IMR-90 (cell line): ENCODE measurements at regions not wholly inside any gene's neighbourhood (a gene's known extent, or its start where the extent isn't known, plus 50 kb on each side); places are given as distances from the start of the nearest gene placed in this dataset.

Experiments
- ATAC-seq: fragments of 200-7000 bp; cut with Tn5 transposase; 2 replicates; pipeline ENCODE4 v1.9.1; 2020; ENCODE audit warnings: low read depth, mild to moderate bottlenecking, moderate library complexity
- BruUV-seq: library from RNA; stranded (reverse); fragments of 400-500 nt; replicated peaks from 2 replicates; lab custom pipeline; 2021; lab: Mats Ljungman, UMichigan
- CTCF ChIA-PET: fragments of 300-600 bp; formaldehyde crosslinking; extraction: SDS; loops from one replicate; lab custom pipeline; 2021; ENCODE audit warnings: antibody characterized with exemption; lab: Yijun Ruan, JAX
- POLR2A ChIA-PET: fragments of 300-600 bp; sonication (Branson Sonifier 250); formaldehyde crosslinking; loops from one replicate; lab custom pipeline; 2022; ENCODE audit warnings: antibody characterized with exemption; ENCODE audit not compliant: unreplicated experiment; lab: Charles Lee
- DNase-seq: peaks from one replicate; pipeline ENCODE4 v3.0.0; 2013
- H2AFZ ChIP-seq: replicated peaks from 2 replicates; pipeline ENCODE3; 2013; ENCODE audit warnings: low read length, mild to moderate bottlenecking; ENCODE audit not compliant: poor library complexity
- H2AK5ac ChIP-seq: 2 replicates; pipeline ENCODE4 v1.6.1; 2013; ENCODE audit warnings: low read depth, low read length, inconsistent platforms
- H2AK9ac ChIP-seq: replicated peaks from 2 replicates; pipeline ENCODE3; 2013; ENCODE audit warnings: mild to moderate bottlenecking, low read depth, low read length, moderate library complexity; ENCODE audit not compliant: poor library complexity
- H2BK120ac ChIP-seq: 2 replicates; pipeline ENCODE4 v1.6.1; 2013; ENCODE audit warnings: low read depth, low read length, inconsistent platforms
- H2BK15ac ChIP-seq: 3 replicates; pipeline ENCODE4 v1.6.1; 2013; ENCODE audit warnings: low read depth, low read length, inconsistent platforms
- H2BK20ac ChIP-seq: 2 replicates; pipeline ENCODE4 v1.6.1; 2013; ENCODE audit warnings: low read depth, mild to moderate bottlenecking, inconsistent platforms, low read length, moderate library complexity
- H2BK5ac ChIP-seq: 2 replicates; pipeline ENCODE4 v1.6.1; 2013; ENCODE audit warnings: mild to moderate bottlenecking, low read depth, low read length, inconsistent platforms; ENCODE audit not compliant: poor library complexity, severe bottlenecking
- H3K14ac ChIP-seq: replicated peaks from 2 replicates; pipeline ENCODE4 v1.6.1; 2013; ENCODE audit warnings: low read depth, low read length, inconsistent platforms
- H3K18ac ChIP-seq: 2 replicates; pipeline ENCODE4 v1.6.1; 2013; ENCODE audit warnings: low read depth, low read length, control low read depth
- H3K23ac ChIP-seq: 2 replicates; pipeline ENCODE4 v1.6.1; 2013; ENCODE audit warnings: low read depth, low read length, inconsistent platforms
- H3K27ac ChIP-seq: 2 replicates; pipeline ENCODE4 v1.5.1; 2013; ENCODE audit warnings: mild to moderate bottlenecking, control low read depth, low read length; ENCODE audit not compliant: insufficient read depth
- H3K27me3 ChIP-seq: 2 replicates; pipeline ENCODE4 v1.6.1; 2013; ENCODE audit warnings: low read length; ENCODE audit not compliant: control insufficient read depth, insufficient read depth
- H3K36me3 ChIP-seq: 2 replicates; pipeline ENCODE4 v1.6.1; 2013; ENCODE audit warnings: low read length, mixed read lengths; ENCODE audit not compliant: control insufficient read depth, insufficient read depth
- H3K4ac ChIP-seq: 2 replicates; pipeline ENCODE4 v1.6.1; 2013; ENCODE audit warnings: low read depth, low read length, inconsistent platforms
- H3K4me1 ChIP-seq: 2 replicates; pipeline ENCODE4 v1.6.1; 2013; ENCODE audit warnings: low read length, mixed read lengths; ENCODE audit not compliant: control insufficient read depth, insufficient read depth
- H3K4me2 ChIP-seq: 2 replicates; pipeline ENCODE4 v1.6.1; 2013; ENCODE audit warnings: low read depth, mild to moderate bottlenecking, control low read depth, low read length, moderate library complexity
- H3K4me3 ChIP-seq: 2 replicates; pipeline ENCODE4 v1.5.1; 2013; ENCODE audit warnings: low read depth, mild to moderate bottlenecking, control low read depth, low read length, moderate library complexity; ENCODE audit not compliant: insufficient read depth
- H3K56ac ChIP-seq: 2 replicates; pipeline ENCODE4 v1.6.1; 2013; ENCODE audit warnings: low read length, inconsistent platforms; ENCODE audit not compliant: insufficient read depth; ENCODE audit errors: extremely low read depth
- H3K79me1 ChIP-seq, 2 experiments: 2 replicates each; pipeline ENCODE4 v1.6.1; 2013; ENCODE audit warnings: low read length in 2 of 2, inconsistent platforms in 1 of 2, low read depth in 1 of 2
- H3K9ac ChIP-seq: 2 replicates; pipeline ENCODE4 v1.6.1; 2013; ENCODE audit warnings: low read depth, low read length, control low read depth
- H3K9me1 ChIP-seq: 2 replicates; pipeline ENCODE4 v1.6.1; 2013; ENCODE audit warnings: low read length, inconsistent platforms; ENCODE audit not compliant: insufficient read depth
- H3K9me3 ChIP-seq: 2 replicates; pipeline ENCODE4 v1.6.1; 2013; ENCODE audit warnings: low read length; ENCODE audit not compliant: control insufficient read depth, insufficient read depth
- H4K20me1 ChIP-seq: 2 replicates; pipeline ENCODE4 v1.6.1; 2013; ENCODE audit warnings: low read length, inconsistent platforms; ENCODE audit not compliant: insufficient read depth
- H4K5ac ChIP-seq: 2 replicates; pipeline ENCODE4 v1.6.1; 2013; ENCODE audit warnings: mild to moderate bottlenecking, low read depth, low read length, control low read depth
- H4K8ac ChIP-seq, 2 experiments: 2 replicates each; pipeline ENCODE4 v1.6.1; 2013; ENCODE audit warnings: low read depth in 2 of 2, low read length in 2 of 2, control low read depth in 1 of 2, inconsistent platforms in 1 of 2
- H4K91ac ChIP-seq: 2 replicates; pipeline ENCODE4 v1.6.1; 2013; ENCODE audit warnings: low read depth, low read length, inconsistent platforms; ENCODE audit not compliant: insufficient read depth
- BHLHE40 ChIP-seq: fragments of 150-350 bp; IDR thresholded peaks from 2 replicates; pipeline ENCODE4 v1.6.1; 2016; ENCODE audit warnings: mild to moderate bottlenecking, low read depth, low read length
- CEBPB ChIP-seq: IDR thresholded peaks from 2 replicates; pipeline ENCODE4 v1.6.1; 2012; ENCODE audit warnings: low read depth, low read length, improper control_type of control experiment
- CHD1 ChIP-seq: IDR thresholded peaks from 2 replicates; pipeline ENCODE4 v1.6.1; 2012; ENCODE audit warnings: low read depth, low read length, improper control_type of control experiment
- CTCF ChIP-seq: conservative IDR thresholded peaks from 2 replicates; pipeline ENCODE4 v1.5.1; 2012; ENCODE audit warnings: mild to moderate bottlenecking, low read depth, low read length, improper control_type of control experiment
- FOS ChIP-seq: fragments of 150-350 bp; IDR thresholded peaks from 2 replicates; pipeline ENCODE4 v1.6.1; 2016; ENCODE audit warnings: low read depth, low read length
- MAFK ChIP-seq: IDR thresholded peaks from 2 replicates; pipeline ENCODE4 v1.6.1; 2012; ENCODE audit warnings: low read depth, low read length, improper control_type of control experiment
- MAZ ChIP-seq: IDR thresholded peaks from 2 replicates; pipeline ENCODE4 v1.6.1; 2012; ENCODE audit warnings: low read depth, mild to moderate bottlenecking, low read length, improper control_type of control experiment, moderate library complexity, borderline replicate concordance
- MXI1 ChIP-seq: IDR thresholded peaks from 2 replicates; pipeline ENCODE4 v1.6.1; 2012; ENCODE audit warnings: low read depth, mild to moderate bottlenecking, low read length, moderate library complexity, borderline replicate concordance
- NFE2L2 ChIP-seq: fragments of 150-350 bp; IDR thresholded peaks from 2 replicates; pipeline ENCODE4 v1.6.1; 2016; ENCODE audit warnings: low read depth, mild to moderate bottlenecking, low read length
- POLR2A ChIP-seq: IDR thresholded peaks from 2 replicates; pipeline ENCODE4 v1.6.1; 2012; ENCODE audit warnings: mild to moderate bottlenecking, low read depth, low read length
- RAD21 ChIP-seq: IDR thresholded peaks from 2 replicates; pipeline ENCODE4 v1.6.1; 2012; ENCODE audit warnings: low read length, improper control_type of control experiment
- RCOR1 ChIP-seq: IDR thresholded peaks from 2 replicates; pipeline ENCODE4 v1.6.1; 2012; ENCODE audit warnings: mild to moderate bottlenecking, low read length, improper control_type of control experiment; ENCODE audit not compliant: insufficient replicate concordance
- RFX5 ChIP-seq: IDR thresholded peaks from 2 replicates; pipeline ENCODE4 v1.8.0; 2012; ENCODE audit warnings: low read depth, mild to moderate bottlenecking, low read length, moderate library complexity
- SMC3 ChIP-seq: fragments of 150-350 bp; IDR thresholded peaks from 2 replicates; pipeline ENCODE4 v1.6.1; 2016; ENCODE audit warnings: low read depth, mild to moderate bottlenecking, antibody characterized with exemption, low read length, moderate library complexity
- USF2 ChIP-seq: fragments of 150-350 bp; IDR thresholded peaks from 2 replicates; pipeline ENCODE4 v1.6.1; 2017; ENCODE audit warnings: mild to moderate bottlenecking, antibody characterized with exemption, low read length, low read depth
- WGBS, 2 experiments: methylation state at CpG; one replicate each; pipeline versions ENCODE4 v1.1.5 to v1.1.7; 2013; ENCODE audit warnings: missing lambda C conversion rate in 2 of 2; ENCODE audit not compliant: insufficient read length in 1 of 2; ENCODE audit errors: extremely low coverage in 2 of 2; 5-methylcytosine and 5-hydroxymethylcytosine counted together
- dilution Hi-C: fragments of 300-500 bp; cut with HindIII; formaldehyde crosslinking; loops from one replicate; pipeline ENCODE4 v1.14.3; 2018; ENCODE audit warnings: low sequenced_read_pairs; ENCODE audit not compliant: unreplicated experiment
- in situ Hi-C: fragments of 300-500 bp; cut with MboI; formaldehyde crosslinking; loops from 3 replicates; pipeline ENCODE4 v1.14.3; 2019; ENCODE audit warnings: low sequenced_read_pairs, inconsistent platforms, mixed read lengths
- intact Hi-C: fragments of 100-400 bp; cut with micrococcal nuclease; formaldehyde crosslinking; loops from 2 replicates; pipeline ENCODE4 v1.10.0; 2022
- TF ChIP-seq, protein P1 (sequence below): fragments of 150-350 bp; IDR thresholded peaks from 2 replicates; pipeline ENCODE4 v1.6.1; 2016; ENCODE audit warnings: low read depth, mild to moderate bottlenecking, low read length, moderate library complexity, borderline replicate concordance

GRCh38 chr14:48075487-48075886 lies 400.1 kb upstream of the MDGA2 start:
- Histone ChIP-seq H3K18ac (no peak overlapping the region), H2AFZ (no peak overlapping the region), H3K36me3 (no peaks in the 10 kb centered on the region), H3K4me1 (no peaks in the 10 kb centered on the region), H4K91ac (no peak overlapping the region), H3K27ac (no peak overlapping the region), H2AK5ac (no peak overlapping the region), H3K4ac (no peak overlapping the region), H3K9me3 (no peaks in the 10 kb centered on the region; the same call in 1 of the 2 replicates), H3K14ac (no peak overlapping the region), H3K56ac (no peak overlapping the region), H2BK5ac (no peak overlapping the region), H4K8ac (no peak overlapping the region), H3K4me2 (no peak overlapping the region), H4K20me1 (no peaks in the 10 kb centered on the region), H3K79me1 (no peaks in the 10 kb centered on the region), H2BK20ac (no peak overlapping the region), H3K23ac (no peak overlapping the region), H3K9ac (no peak overlapping the region), H4K5ac (no peak overlapping the region), H3K4me3 (no peak overlapping the region), H3K27me3 (no peaks in the 10 kb centered on the region), H2AK9ac (no peak overlapping the region), H2BK15ac (no peak overlapping the region), H3K9me1 (no peaks in the 10 kb centered on the region), H2BK120ac (no peak overlapping the region)
- BruUV-seq, result no TSS peak
- in situ Hi-C loops, result no loop called here
- no CpG with 5 or more reads among the region's 1 CpG for WGBS, 2 experiments
- DNase-seq (no peak), ATAC-seq (no peak)
- ChIA-PET CTCF (no interaction called here), POLR2A (no interaction called here)
- intact Hi-C loops, result loop anchor here (10.0 kb wide), 1 partner anchor 819 kb away; no protein-coding TSS in a partner anchor
- TF ChIP-seq POLR2A (no peak), CEBPB (no peak), RAD21 (no peak), CHD1 (no peak), NFE2L2 (no peak), SMC3 (no peak), RCOR1 (no peak), USF2 (no peak), MAFK (no peak), CTCF (no peak), MXI1 (no peak), FOS (no peak), MAZ (no peak), RFX5 (no peak), BHLHE40 (no peak)
- TF ChIP-seq, protein P1, sequence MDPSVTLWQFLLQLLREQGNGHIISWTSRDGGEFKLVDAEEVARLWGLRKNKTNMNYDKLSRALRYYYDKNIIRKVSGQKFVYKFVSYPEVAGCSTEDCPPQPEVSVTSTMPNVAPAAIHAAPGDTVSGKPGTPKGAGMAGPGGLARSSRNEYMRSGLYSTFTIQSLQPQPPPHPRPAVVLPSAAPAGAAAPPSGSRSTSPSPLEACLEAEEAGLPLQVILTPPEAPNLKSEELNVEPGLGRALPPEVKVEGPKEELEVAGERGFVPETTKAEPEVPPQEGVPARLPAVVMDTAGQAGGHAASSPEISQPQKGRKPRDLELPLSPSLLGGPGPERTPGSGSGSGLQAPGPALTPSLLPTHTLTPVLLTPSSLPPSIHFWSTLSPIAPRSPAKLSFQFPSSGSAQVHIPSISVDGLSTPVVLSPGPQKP, result no peak
- dilution Hi-C loops, result no loop called here
